ENCODE measurements at regions not wholly inside any gene's neighbourhood (a gene's known extent, or its start where the extent isn't known, plus 50 kb on each side); places are given as distances from the start of the nearest gene placed in this dataset.

- Histone ChIP-seq H3K4me2 (ENCODE audit: insufficient read depth, low read length) (no peak overlapping the region), H3K79me2 (ENCODE audit: insufficient read depth, low read length) (no peaks in the 10 kb centered on the region), H3K27me3 (ENCODE audit: insufficient read depth, low read length) (no peaks in the 10 kb centered on the region), H3K36me3 (ENCODE audit: insufficient read depth, low read length) (no peaks in the 10 kb centered on the region), H3K27ac (ENCODE audit: low read depth, low read length) (no peak overlapping the region), H3K9me3 (ENCODE audit: low read depth, low read length) (no peaks in the 10 kb centered on the region), H2AFZ (ENCODE audit: low read length) (no peak overlapping the region), H3K4me3 (ENCODE audit: insufficient read depth, low read length) (no peak overlapping the region), H4K20me1 (ENCODE audit: insufficient read depth, low read length) (no peaks in the 10 kb centered on the region), H3K4me1 (ENCODE audit: insufficient read depth, low read length) (no peaks in the 10 kb centered on the region)
- no peak for DNase-seq (ENCODE audit: insufficient read length, low spot score, missing footprints)
- no peak for TF ChIP-seq CTCF (IDR thresholded peaks at IDR 0.05; ENCODE audit: extremely low read depth, low read depth, low read length)
Observed at GRCh38 chr3:182259579-182259978, 533.7 kb upstream of the ATP11B start.

- Histone ChIP-seq H3K36me3 (ENCODE audit: insufficient read depth, low read length) (no peaks in the 10 kb centered on the region), H2AFZ (ENCODE audit: low read length) (no peak overlapping the region), H3K79me2 (ENCODE audit: insufficient read depth, low read length) (no peaks in the 10 kb centered on the region), H3K27me3 (ENCODE audit: insufficient read depth, low read length) (no peaks in the 10 kb centered on the region), H3K4me3 (ENCODE audit: insufficient read depth, low read length) (no peak overlapping the region), H4K20me1 (ENCODE audit: insufficient read depth, low read length) (no peaks in the 10 kb centered on the region), H3K27ac (ENCODE audit: low read depth, low read length) (no peak overlapping the region), H3K4me1 (ENCODE audit: insufficient read depth, low read length) (no peaks in the 10 kb centered on the region), H3K4me2 (ENCODE audit: insufficient read depth, low read length) (no peak overlapping the region), H3K9me3 (ENCODE audit: low read depth, low read length) (no peaks in the 10 kb centered on the region)
- no peak for DNase-seq (ENCODE audit: insufficient read length, low spot score, missing footprints)
- no peak for TF ChIP-seq CTCF (IDR thresholded peaks at IDR 0.05; ENCODE audit: extremely low read depth, low read depth, low read length)
Observed at GRCh38 chr3:182261041-182261440, 532.3 kb upstream of the ATP11B start.

GRCh38 chr3:182268711-182269110, 524.6 kb upstream of the ATP11B start:
- Histone ChIP-seq H3K4me3 (ENCODE audit: insufficient read depth, low read length) (no peak overlapping the region), H3K9me3 (ENCODE audit: low read depth, low read length) (no peaks in the 10 kb centered on the region)

GRCh38 chr3:182276512-182276911, 516.8 kb upstream of the ATP11B start:
- H3K4me1 ChIP-seq (ENCODE audit: insufficient read depth, low read length), result no peaks in the 10 kb centered on the region
- H3K36me3 ChIP-seq (ENCODE audit: insufficient read depth, low read length), result no peaks in the 10 kb centered on the region
- H2AFZ ChIP-seq (ENCODE audit: low read length), result no peak overlapping the region
- no peaks in the 10 kb centered on the region for H3K27me3 ChIP-seq (ENCODE audit: insufficient read depth, low read length)
- H3K9me3 ChIP-seq (ENCODE audit: low read depth, low read length), result no peaks in the 10 kb centered on the region
- no peak for TF ChIP-seq CTCF (IDR thresholded peaks at IDR 0.05; ENCODE audit: extremely low read depth, low read depth, low read length)
- no peak overlapping the region for H3K27ac ChIP-seq (ENCODE audit: low read depth, low read length)
- no peak overlapping the region for H3K4me3 ChIP-seq (ENCODE audit: insufficient read depth, low read length)
- DNase-seq (ENCODE audit: insufficient read length, low spot score, missing footprints), result no peak
- no peaks in the 10 kb centered on the region for H4K20me1 ChIP-seq (ENCODE audit: insufficient read depth, low read length)
- no peaks in the 10 kb centered on the region for H3K79me2 ChIP-seq (ENCODE audit: insufficient read depth, low read length)
- H3K4me2 ChIP-seq (ENCODE audit: insufficient read depth, low read length), result no peak overlapping the region

More at GRCh38 chr3:182268711-182269110, 524.6 kb upstream of the ATP11B start:
- Histone ChIP-seq H3K27me3 (ENCODE audit: insufficient read depth, low read length) (no peaks in the 10 kb centered on the region), H3K79me2 (ENCODE audit: insufficient read depth, low read length) (no peaks in the 10 kb centered on the region), H3K36me3 (ENCODE audit: insufficient read depth, low read length) (no peaks in the 10 kb centered on the region), H3K27ac (ENCODE audit: low read depth, low read length) (no peak overlapping the region), H3K4me2 (ENCODE audit: insufficient read depth, low read length) (no peak overlapping the region), H4K20me1 (ENCODE audit: insufficient read depth, low read length) (no peaks in the 10 kb centered on the region), H3K4me1 (ENCODE audit: insufficient read depth, low read length) (no peaks in the 10 kb centered on the region), H2AFZ (ENCODE audit: low read length) (no peak overlapping the region)
- TF ChIP-seq CTCF (IDR thresholded peaks at IDR 0.05; ENCODE audit: extremely low read depth, low read depth, low read length), result no peak
- DNase-seq (ENCODE audit: insufficient read length, low spot score, missing footprints), result no peak
